GM23338 (cell line): ENCODE measurements at regions not wholly inside any gene's neighbourhood (a gene's known extent, or its start where the extent isn't known, plus 50 kb on each side); places are given as distances from the start of the nearest gene placed in this dataset.

Experiments used
- ATAC-seq: fragments of 200-7000 bp; cut with Tn5 transposase; 3 replicates; pipeline ENCODE4 v1.9.1; 2020
- DNase-seq: peaks from one replicate; pipeline ENCODE4 v3.0.0-alpha.2; 2015; ENCODE audit warnings: low spot score
- H2AFZ ChIP-seq: fragments of 200-600 bp; sonication (generic); 2 replicates; pipeline ENCODE4 v1.8.0; 2016; ENCODE audit warnings: antibody characterized with exemption, mild to moderate bottlenecking, moderate library complexity
- H3F3A ChIP-seq: fragments of 200-600 bp; sonication (generic); replicated peaks from 2 replicates; pipeline ENCODE4 v1.8.0; 2017; ENCODE audit warnings: antibody characterized with exemption, mixed run types, low read depth
- H3K27ac ChIP-seq: fragments of 200-600 bp; sonication (generic); 2 replicates; pipeline ENCODE4 v1.6.1; 2016; ENCODE audit warnings: low read depth
- H3K27me3 ChIP-seq: fragments of 200-600 bp; sonication (generic); 2 replicates; pipeline ENCODE4 v1.8.0; 2016; ENCODE audit warnings: mild to moderate bottlenecking, mixed run types, moderate library complexity; ENCODE audit not compliant: insufficient read depth
- H3K36me3 ChIP-seq: fragments of 200-600 bp; sonication (generic); 2 replicates; pipeline ENCODE4 v1.8.0; 2016; ENCODE audit warnings: mild to moderate bottlenecking; ENCODE audit not compliant: insufficient read depth
- H3K4me1 ChIP-seq: fragments of 200-600 bp; sonication (generic); 2 replicates; pipeline ENCODE4 v1.8.0; 2016; ENCODE audit warnings: mild to moderate bottlenecking, moderate library complexity; ENCODE audit not compliant: insufficient read depth
- H3K4me2 ChIP-seq: fragments of 200-600 bp; sonication (generic); 2 replicates; pipeline ENCODE4 v1.7.1; 2017; ENCODE audit warnings: mixed run types
- H3K4me3 ChIP-seq: fragments of 200-600 bp; sonication (generic); 2 replicates; pipeline ENCODE4 v1.6.1; 2016; ENCODE audit warnings: mixed run types
- H3K79me2 ChIP-seq: fragments of 200-600 bp; sonication (generic); replicated peaks from 2 replicates; pipeline ENCODE4 v1.8.0; 2017; ENCODE audit warnings: mild to moderate bottlenecking; ENCODE audit not compliant: insufficient read depth
- H3K9me2 ChIP-seq: fragments of 200-600 bp; sonication (generic); 2 replicates; pipeline ENCODE4 v1.8.0; 2017; ENCODE audit not compliant: insufficient read depth
- H4K20me1 ChIP-seq: fragments of 200-600 bp; sonication (generic); replicated peaks from 2 replicates; pipeline ENCODE4 v1.8.0; 2017; ENCODE audit warnings: mild to moderate bottlenecking; ENCODE audit not compliant: insufficient read depth
- H3K27ac Mint-ChIP-seq: 2 replicates; pipeline ENCODE4 v1.8.0; 2020; ENCODE audit warnings: inconsistent platforms, mild to moderate bottlenecking, moderate library complexity, mixed read lengths
- H3K27me3 Mint-ChIP-seq: 3 replicates; pipeline ENCODE4 v1.8.0; 2022; ENCODE audit warnings: low read depth, mild to moderate bottlenecking, moderate library complexity, mixed read lengths, inconsistent platforms; ENCODE audit not compliant: insufficient read depth, poor library complexity
- H3K36me3 Mint-ChIP-seq: 3 replicates; pipeline ENCODE4 v1.8.0; 2021; ENCODE audit warnings: low read depth, mild to moderate bottlenecking, inconsistent platforms, moderate library complexity, mixed read lengths
- H3K4me1 Mint-ChIP-seq: 3 replicates; pipeline ENCODE4 v1.8.0; 2020; ENCODE audit warnings: mild to moderate bottlenecking, inconsistent platforms, mixed read lengths
- H3K4me3 Mint-ChIP-seq: 3 replicates; pipeline ENCODE4 v1.8.0; 2021; ENCODE audit warnings: moderate library complexity, mild to moderate bottlenecking, inconsistent platforms, mixed read lengths
- H3K9me3 Mint-ChIP-seq: 3 replicates; pipeline ENCODE4 v1.8.0; 2020; ENCODE audit warnings: moderate library complexity, mild to moderate bottlenecking, inconsistent platforms, mixed read lengths
- EZH2phosphoT487 ChIP-seq: fragments of 200-600 bp; sonication (generic); IDR thresholded peaks from one replicate; pipeline ENCODE4 v1.8.1; 2018; ENCODE audit warnings: antibody characterized with exemption; ENCODE audit not compliant: unreplicated experiment
- NANOG ChIP-seq: IDR thresholded peaks from 2 replicates; pipeline ENCODE4 v1.6.1; 2016; ENCODE audit warnings: antibody characterized with exemption, borderline replicate concordance
- POLR2AphosphoS5 ChIP-seq: IDR thresholded peaks from 2 replicates; pipeline ENCODE4 v1.6.1; 2016; ENCODE audit warnings: antibody characterized with exemption, low read depth
- REST ChIP-seq: IDR thresholded peaks from one replicate; pipeline ENCODE4 v1.6.1; 2018; ENCODE audit warnings: antibody characterized with exemption; ENCODE audit not compliant: unreplicated experiment
- ZNF331 ChIP-seq: fragments of 250-450 bp; sonication (Bioruptor Pico); IDR thresholded peaks from 2 replicates; pipeline ENCODE4 v1.5.0; 2020; ENCODE audit warnings: low read depth, mild to moderate bottlenecking, moderate library complexity
- ZNF462 ChIP-seq: fragments of 250-450 bp; sonication (Bioruptor Pico); IDR thresholded peaks from 2 replicates; pipeline ENCODE4 v1.5.0; 2020; ENCODE audit warnings: mild to moderate bottlenecking, moderate library complexity
- TF ChIP-seq, protein P1 (sequence below): IDR thresholded peaks from 2 replicates; pipeline ENCODE4 v1.6.1; 2016; ENCODE audit warnings: antibody characterized with exemption
- TF ChIP-seq, protein P2 (sequence below), 2 experiments: fragments of 200-600 bp in 1 of 2; sonication (generic) in 1 of 2; conservative IDR thresholded peaks; 2 replicates each; pipeline versions ENCODE4 v1.5.1 to v1.6.1; 2016 to 2017; ENCODE audit warnings: antibody characterized with exemption in 2 of 2, low read depth in 2 of 2, mild to moderate bottlenecking in 2 of 2, moderate library complexity in 1 of 2

- Mint-ChIP-seq H3K4me3 (no peak overlapping the region), H3K27me3 (peaks cover 26% of the 10 kb centered on the region), H3K36me3 (no peaks in the 10 kb centered on the region), H3K4me1 (peaks cover 32% of the 10 kb centered on the region), H3K27ac (no peak overlapping the region), H3K9me3 (no peaks in the 10 kb centered on the region)
- H4K20me1 ChIP-seq = no peaks in the 10 kb centered on the region
- peak overlapping the region; percentile 59 for H3K4me2 ChIP-seq
- H2AFZ ChIP-seq = no peak overlapping the region
- H3K27me3 ChIP-seq = peaks cover 19% of the 10 kb centered on the region; the same call in 1 of the 2 replicates
- H3K9me2 ChIP-seq = no peaks in the 10 kb centered on the region
- TF ChIP-seq, protein P1, sequence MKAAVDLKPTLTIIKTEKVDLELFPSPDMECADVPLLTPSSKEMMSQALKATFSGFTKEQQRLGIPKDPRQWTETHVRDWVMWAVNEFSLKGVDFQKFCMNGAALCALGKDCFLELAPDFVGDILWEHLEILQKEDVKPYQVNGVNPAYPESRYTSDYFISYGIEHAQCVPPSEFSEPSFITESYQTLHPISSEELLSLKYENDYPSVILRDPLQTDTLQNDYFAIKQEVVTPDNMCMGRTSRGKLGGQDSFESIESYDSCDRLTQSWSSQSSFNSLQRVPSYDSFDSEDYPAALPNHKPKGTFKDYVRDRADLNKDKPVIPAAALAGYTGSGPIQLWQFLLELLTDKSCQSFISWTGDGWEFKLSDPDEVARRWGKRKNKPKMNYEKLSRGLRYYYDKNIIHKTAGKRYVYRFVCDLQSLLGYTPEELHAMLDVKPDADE = no peak
- no peak for TF ChIP-seq POLR2AphosphoS5
- TF ChIP-seq ZNF462 (CRISPR knock-in tag) = no peak
- TF ChIP-seq, protein P2, sequence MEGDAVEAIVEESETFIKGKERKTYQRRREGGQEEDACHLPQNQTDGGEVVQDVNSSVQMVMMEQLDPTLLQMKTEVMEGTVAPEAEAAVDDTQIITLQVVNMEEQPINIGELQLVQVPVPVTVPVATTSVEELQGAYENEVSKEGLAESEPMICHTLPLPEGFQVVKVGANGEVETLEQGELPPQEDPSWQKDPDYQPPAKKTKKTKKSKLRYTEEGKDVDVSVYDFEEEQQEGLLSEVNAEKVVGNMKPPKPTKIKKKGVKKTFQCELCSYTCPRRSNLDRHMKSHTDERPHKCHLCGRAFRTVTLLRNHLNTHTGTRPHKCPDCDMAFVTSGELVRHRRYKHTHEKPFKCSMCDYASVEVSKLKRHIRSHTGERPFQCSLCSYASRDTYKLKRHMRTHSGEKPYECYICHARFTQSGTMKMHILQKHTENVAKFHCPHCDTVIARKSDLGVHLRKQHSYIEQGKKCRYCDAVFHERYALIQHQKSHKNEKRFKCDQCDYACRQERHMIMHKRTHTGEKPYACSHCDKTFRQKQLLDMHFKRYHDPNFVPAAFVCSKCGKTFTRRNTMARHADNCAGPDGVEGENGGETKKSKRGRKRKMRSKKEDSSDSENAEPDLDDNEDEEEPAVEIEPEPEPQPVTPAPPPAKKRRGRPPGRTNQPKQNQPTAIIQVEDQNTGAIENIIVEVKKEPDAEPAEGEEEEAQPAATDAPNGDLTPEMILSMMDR (conservative IDR thresholded peaks at IDR 0.05; ENCODE audit: low read depth in 2 of 2) = no peak
- no peak for TF ChIP-seq ZNF331 (CRISPR knock-in tag)
- TF ChIP-seq EZH2phosphoT487 = no peak
- TF ChIP-seq REST = no peak
- no peak for TF ChIP-seq NANOG
- H3K27ac ChIP-seq = no peak overlapping the region
- no peaks in the 10 kb centered on the region for H3K79me2 ChIP-seq
- H3K36me3 ChIP-seq = no peaks in the 10 kb centered on the region
- ATAC-seq = peak; percentile 57
- H3F3A ChIP-seq = no peaks in the 10 kb centered on the region
- peak; percentile 17 for DNase-seq
- H3K4me3 ChIP-seq = no peak overlapping the region
- H3K4me1 ChIP-seq = peaks cover 24% of the 10 kb centered on the region
These were observed 86.2 kb upstream of the KIT start for GRCh38 chr4:54571293-54572151.
